GM21390 (cell line): ENCODE measurements at regions not wholly inside any gene's neighbourhood (a gene's known extent, or its start where the extent isn't known, plus 50 kb on each side); places are given as distances from the start of the nearest gene placed in this dataset.

Experiments
- ATAC-seq: cut with Tn5 transposase; IDR thresholded peaks from one replicate; pipeline ENCODE4 v1.9.1; 2021; ENCODE audit not compliant: unreplicated experiment

GRCh38 chr18:55862693-55863390, 274.9 kb upstream of the TCF4 start:
- ATAC-seq: no peak

- no peak for ATAC-seq
Measured at GRCh38 chr18:55861266-55861665, 273.3 kb upstream of the TCF4 start.

DNA sequence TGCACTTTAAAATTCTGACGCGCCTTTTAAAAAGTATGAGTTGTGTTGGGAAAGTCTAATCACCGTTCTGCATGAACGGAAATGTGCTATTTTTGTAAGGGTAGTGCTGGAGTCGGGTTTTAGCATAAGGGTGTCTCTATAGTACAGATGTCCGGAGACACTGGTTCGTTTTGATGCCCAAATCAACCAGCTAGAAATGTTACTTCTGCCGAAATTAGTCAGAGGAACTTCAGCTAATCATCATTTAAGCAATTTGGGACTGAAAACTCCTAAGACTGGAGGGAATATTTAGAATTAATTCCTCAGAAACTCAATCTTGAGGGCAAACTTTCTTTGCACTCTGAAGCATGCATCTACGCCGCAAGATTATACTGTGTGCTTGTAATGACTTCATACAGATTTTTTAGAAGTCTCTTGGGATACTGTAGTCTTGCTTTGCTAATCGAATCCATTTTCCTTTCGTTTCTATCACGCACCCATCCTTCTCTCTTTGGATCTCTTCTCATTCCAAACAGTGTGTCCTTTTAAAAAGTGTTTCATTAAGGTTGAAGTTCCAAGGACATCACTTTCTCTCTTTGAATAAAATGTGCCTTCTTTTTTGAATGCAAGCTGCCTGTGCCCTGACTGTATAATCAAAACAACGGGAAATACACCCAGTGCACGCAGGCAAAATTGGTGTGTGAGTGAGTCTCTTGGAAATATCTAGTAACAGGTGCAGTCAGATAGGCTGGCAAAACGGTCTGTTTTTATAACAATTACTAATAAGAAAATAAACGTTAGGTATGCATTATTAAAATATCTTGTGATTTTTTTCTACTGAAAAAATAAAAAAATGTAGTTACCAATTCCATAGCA, 270.9 kb upstream of the TCF4 start:
- ATAC-seq: no peak

DNA sequence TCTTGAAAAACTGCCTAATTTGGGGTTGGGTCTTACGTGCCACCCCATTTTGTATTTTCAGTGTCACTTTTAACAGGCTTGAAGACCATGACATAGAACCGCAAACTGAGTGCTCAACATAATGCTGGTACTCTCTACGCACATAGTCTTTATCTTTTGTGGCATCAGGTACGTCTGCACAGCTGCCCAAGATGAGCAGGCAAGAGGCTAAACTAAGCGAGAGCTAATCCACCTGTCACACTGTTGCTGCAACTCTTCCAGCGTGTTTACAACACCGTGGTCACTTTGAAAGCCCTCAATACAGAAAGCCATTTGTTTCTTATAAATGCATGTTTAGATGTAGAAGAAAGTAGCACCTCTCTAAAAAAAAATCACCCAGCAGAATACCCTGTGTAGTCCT, 270.0 kb upstream of the TCF4 start:
- ATAC-seq: no peak

- no peak for ATAC-seq
Measured at GRCh38 chr18:55857409-55857808, 269.4 kb upstream of the TCF4 start.

- no peak for ATAC-seq
Measured at GRCh38 chr18:55856679-55857078, 268.7 kb upstream of the TCF4 start.

- ATAC-seq: no peak
Measured at GRCh38 chr18:55856229-55856628, 268.2 kb upstream of the TCF4 start.

DNA sequence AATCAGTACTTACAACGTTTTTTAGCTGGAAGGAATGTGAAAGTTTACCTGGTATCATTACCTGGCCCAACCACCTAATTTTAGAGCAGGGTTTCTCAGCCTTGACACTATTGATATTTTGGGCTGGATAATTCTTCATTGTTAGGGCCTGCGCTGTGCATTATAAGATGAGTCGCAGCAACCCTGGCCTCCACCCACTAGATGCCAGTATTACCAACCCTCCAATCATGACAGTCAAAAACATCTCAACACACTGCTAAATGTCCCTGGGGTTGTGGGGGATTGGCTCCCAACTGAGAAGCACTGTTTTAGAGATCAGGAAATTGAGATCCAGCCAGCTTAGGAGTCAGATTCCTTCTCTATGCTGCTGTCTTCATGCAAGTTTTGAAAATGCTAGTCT, 265.3 kb upstream of the TCF4 start:
- no peak for ATAC-seq

DNA sequence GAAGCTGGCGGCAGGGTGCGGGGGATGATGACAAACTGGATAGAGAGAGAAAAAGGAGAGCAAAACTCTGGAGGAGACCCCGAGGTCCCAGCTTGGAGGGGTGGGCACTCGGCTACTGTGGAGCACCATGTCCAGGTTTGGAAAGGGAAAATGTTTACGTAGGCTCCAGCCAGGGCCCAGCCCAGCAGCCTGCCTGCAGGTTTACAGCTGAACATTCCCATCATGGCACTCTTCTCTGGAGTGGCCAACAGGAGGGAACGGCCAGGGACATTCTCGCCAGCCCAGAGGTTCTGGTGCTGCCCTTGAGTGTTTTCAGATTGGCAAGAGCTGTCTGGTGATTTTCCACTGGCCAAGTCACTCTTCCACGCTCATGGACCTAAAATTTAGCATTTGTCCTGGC, 262.9 kb upstream of the TCF4 start:
- ATAC-seq: no peak

DNA sequence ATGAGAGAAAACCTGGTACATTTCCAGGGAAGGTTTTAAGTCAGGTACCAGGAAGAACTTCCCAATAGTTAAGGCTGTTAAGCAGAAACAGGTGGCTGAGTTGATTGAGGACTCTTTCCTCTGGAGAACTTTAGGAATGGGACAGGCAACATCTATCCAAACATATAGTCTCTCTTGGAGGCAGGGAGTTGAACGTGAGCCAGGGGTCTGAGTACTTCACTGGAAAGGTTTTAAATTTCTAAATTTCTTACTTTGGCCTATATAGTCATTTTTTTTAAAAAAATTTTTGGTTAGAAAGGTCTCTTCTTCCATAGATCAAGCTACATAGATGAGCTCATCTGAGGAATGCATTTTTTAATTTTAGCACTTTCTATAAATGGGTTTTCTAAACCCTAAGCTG, 261.4 kb upstream of the TCF4 start:
- no peak for ATAC-seq

DNA sequence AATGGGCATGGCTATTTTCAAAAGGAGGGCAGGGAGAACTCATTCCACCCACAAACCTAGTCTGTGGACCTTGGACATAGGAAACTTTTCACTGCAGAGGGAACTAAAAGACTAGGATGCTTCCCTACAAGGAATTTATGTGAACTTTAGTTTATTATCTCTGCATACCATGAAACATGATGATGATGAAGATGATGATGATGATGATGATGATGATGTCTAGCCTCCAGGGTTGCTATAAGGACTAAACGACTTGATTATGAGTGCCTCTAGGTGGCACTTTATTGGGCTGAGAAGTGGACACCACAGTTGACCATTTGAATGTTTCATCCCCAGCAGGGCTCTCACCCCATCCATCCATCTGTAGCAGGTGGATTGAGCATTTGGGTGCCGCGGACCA, 260.0 kb upstream of the TCF4 start:
- ATAC-seq: no peak

- ATAC-seq: no peak
Measured at GRCh38 chr18:55845221-55845620, 257.2 kb upstream of the TCF4 start.

GRCh38 chr18:55844382-55844781, 256.4 kb upstream of the TCF4 start:
- no peak for ATAC-seq

GRCh38 chr18:55841314-55841713, 253.3 kb upstream of the TCF4 start:
- no peak for ATAC-seq

GRCh38 chr18:55840601-55841170, 252.7 kb upstream of the TCF4 start:
- no peak for ATAC-seq

DNA sequence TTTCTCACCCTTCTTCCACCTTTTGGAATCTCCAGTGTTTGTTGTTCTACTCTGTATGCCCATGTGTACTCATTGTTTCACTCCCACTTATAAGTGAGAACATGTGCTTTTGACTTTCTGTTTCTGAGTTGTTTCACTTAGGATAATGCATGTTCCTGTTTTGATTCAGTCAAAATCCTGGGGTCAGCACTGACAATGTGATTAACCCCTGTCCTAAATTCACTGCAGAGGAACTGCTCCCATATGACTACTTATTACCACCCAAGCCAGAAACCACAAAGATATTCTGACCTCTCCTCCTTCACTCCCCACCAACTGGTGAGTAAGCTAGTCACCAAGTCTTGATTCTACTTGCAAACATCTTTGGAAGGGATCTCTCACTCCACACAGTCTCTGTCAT, 251.4 kb upstream of the TCF4 start:
- no peak for ATAC-seq

- no peak for ATAC-seq
Measured at GRCh38 chr18:55838841-55839240, 250.8 kb upstream of the TCF4 start.

DNA sequence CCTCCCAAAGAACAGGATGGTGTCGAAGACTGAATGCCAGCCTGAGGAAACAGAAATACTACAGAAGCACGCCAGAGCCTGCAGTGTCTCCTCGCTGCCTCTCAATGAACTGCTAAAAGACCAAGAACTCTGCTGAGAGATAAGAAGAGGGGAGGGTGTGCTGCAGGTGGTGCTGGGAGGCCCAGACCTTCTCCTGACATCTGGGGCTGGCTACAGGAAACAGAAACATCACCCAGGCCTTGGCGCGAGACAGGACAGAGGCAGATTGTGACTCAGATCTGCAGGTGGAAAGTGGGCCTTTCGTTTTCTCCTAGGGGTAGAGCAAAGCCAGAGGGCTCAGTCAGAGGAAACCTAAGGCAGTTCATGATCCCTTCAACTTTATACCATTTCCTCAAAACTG, 250.3 kb upstream of the TCF4 start:
- ATAC-seq: no peak

- no peak for ATAC-seq
Measured at GRCh38 chr18:55833543-55833942, 245.6 kb upstream of the TCF4 start.

- no peak for ATAC-seq
Measured at GRCh38 chr18:55830544-55830943, 242.6 kb upstream of the TCF4 start.

DNA sequence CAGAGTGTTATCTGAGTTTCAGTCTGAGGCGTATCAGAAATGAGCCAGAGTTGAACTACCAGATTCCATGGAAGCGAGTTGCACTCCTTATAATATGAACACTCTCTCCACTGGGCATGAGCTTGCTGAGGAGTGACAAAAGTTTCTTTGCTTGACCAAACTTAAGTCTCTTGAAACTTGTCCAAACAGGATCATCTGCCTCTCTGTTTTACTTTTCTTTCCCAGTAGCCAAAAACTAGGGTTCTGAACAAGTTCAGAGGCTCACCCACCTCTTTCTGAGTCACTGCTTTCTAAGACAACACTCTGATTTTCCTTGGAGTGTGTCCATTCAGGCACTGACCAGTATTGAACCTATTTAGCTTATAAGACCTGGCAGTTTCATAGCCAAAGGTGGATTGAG, 233.2 kb upstream of the TCF4 start:
- ATAC-seq: no peak

DNA sequence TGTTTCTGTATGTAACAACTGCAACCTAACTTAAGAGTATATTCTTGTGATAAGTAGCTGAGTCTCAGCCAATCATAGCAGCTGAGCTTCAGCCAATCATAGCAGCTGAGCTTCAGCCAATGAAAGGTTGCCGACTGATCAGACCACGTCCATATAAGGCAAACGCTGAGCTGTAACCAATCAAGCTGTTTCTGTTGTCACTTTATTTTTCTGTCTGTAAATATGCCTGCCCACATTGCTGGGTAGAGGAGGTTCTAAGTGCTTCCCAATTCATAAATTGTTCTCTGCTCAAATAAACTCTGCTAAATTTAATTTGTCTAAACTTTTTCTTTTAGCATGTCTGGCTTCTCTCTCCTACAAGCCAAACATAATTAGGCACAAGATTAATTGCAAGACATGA, 231.5 kb upstream of the TCF4 start:
- ATAC-seq: no peak
